H1 (cell line): ENCODE measurements at regions not wholly inside any gene's neighbourhood (a gene's known extent, or its start where the extent isn't known, plus 50 kb on each side); places are given as distances from the start of the nearest gene placed in this dataset.

Experiments
- CTCF ChIA-PET: fragments of 300-600 bp; sonication (Branson Sonifier 250); formaldehyde crosslinking; loops from one replicate; lab custom pipeline; 2021; ENCODE audit not compliant: partially characterized antibody; lab: Charles Lee
- POLR2A ChIA-PET: fragments of 300-600 bp; sonication (Branson Sonifier 250); formaldehyde crosslinking; loops from one replicate; lab custom pipeline; 2021; ENCODE audit warnings: inconsistent platforms; ENCODE audit not compliant: partially characterized antibody; lab: Charles Lee
- DNase-seq, 2 experiments: peaks; one replicate each; pipeline versions ENCODE4 v3.0.0 to v3.0.0-alpha.2; 2010 to 2022; ENCODE audit warnings: low spot score in 2 of 2, low read depth in 1 of 2, mixed read lengths in 1 of 2
- FAIRE-seq: peaks from 2 replicates; lab custom pipeline; 2011; peaks lifted over from hg19 to GRCh38; lab: Jason Lieb, UNC
- H2AFZ ChIP-seq: 2 replicates; pipeline ENCODE4 v1.8.1; 2012; ENCODE audit warnings: low read length, inconsistent platforms
- H2AK5ac ChIP-seq: 2 replicates; pipeline ENCODE4 v1.6.1; 2013; ENCODE audit warnings: low read depth, low read length
- H2BK120ac ChIP-seq: replicated peaks from 2 replicates; pipeline ENCODE3; 2013; ENCODE audit warnings: low read depth, low read length, inconsistent platforms
- H2BK12ac ChIP-seq: 2 replicates; pipeline ENCODE4 v1.6.1; 2013; ENCODE audit warnings: low read depth, low read length
- H2BK15ac ChIP-seq: 2 replicates; pipeline ENCODE4 v1.6.1; 2013; ENCODE audit warnings: low read length
- H2BK20ac ChIP-seq: 2 replicates; pipeline ENCODE4 v1.6.1; 2013; ENCODE audit warnings: low read length
- H2BK5ac ChIP-seq: 2 replicates; pipeline ENCODE4 v1.6.1; 2013; ENCODE audit warnings: low read depth, low read length
- H3K14ac ChIP-seq: 2 replicates; pipeline ENCODE4 v1.6.1; 2013; ENCODE audit warnings: inconsistent platforms; ENCODE audit not compliant: insufficient read length
- H3K18ac ChIP-seq: 2 replicates; pipeline ENCODE4 v1.6.1; 2013; ENCODE audit warnings: low read length; ENCODE audit errors: extremely low read depth
- H3K23ac ChIP-seq: 2 replicates; pipeline ENCODE4 v1.6.1; 2013; ENCODE audit warnings: inconsistent platforms; ENCODE audit not compliant: insufficient read length
- H3K23me2 ChIP-seq: 2 replicates; pipeline ENCODE4 v1.6.1; 2013; ENCODE audit warnings: low read depth, low read length
- H3K27ac ChIP-seq: 2 replicates; pipeline ENCODE4 v1.6.1; 2011; ENCODE audit warnings: low read depth, low read length, inconsistent platforms
- H3K27me3 ChIP-seq, 4 experiments: replicated peaks in 1 of 4; 1 replicate in 1 of 4; 2 replicates in 3 of 4; pipeline versions ENCODE4 v1.6.1 to v1.8.1; 2011 to 2013; ENCODE audit warnings: low read length in 3 of 4, mild to moderate bottlenecking in 3 of 4, inconsistent platforms in 2 of 4, mixed read lengths in 2 of 4, moderate library complexity in 1 of 4; ENCODE audit not compliant: control insufficient read depth in 3 of 4, insufficient read depth in 3 of 4; ENCODE audit errors: extremely low read depth in 1 of 4
- H3K36me3 ChIP-seq, 4 experiments: 2 replicates each; pipeline versions ENCODE4 v1.6.1 to v1.8.1; 2011 to 2013; ENCODE audit warnings: mild to moderate bottlenecking in 4 of 4, low read length in 3 of 4, moderate library complexity in 2 of 4, control low read depth in 1 of 4, inconsistent platforms in 1 of 4; ENCODE audit not compliant: insufficient read depth in 4 of 4, control insufficient read depth in 2 of 4
- H3K4ac ChIP-seq: replicated peaks from 2 replicates; pipeline ENCODE3; 2013; ENCODE audit warnings: low read length, low read depth, mixed read lengths, inconsistent platforms; ENCODE audit not compliant: insufficient read length
- H3K4me1 ChIP-seq, 4 experiments: replicated peaks in 1 of 4; 1 replicate in 1 of 4; 2 replicates in 3 of 4; pipeline versions ENCODE4 v1.6.1 to v1.8.1; 2011 to 2013; ENCODE audit warnings: low read length in 3 of 4, inconsistent platforms in 2 of 4, mixed read lengths in 1 of 4; ENCODE audit not compliant: insufficient read depth in 4 of 4, control insufficient read depth in 3 of 4
- H3K4me2 ChIP-seq, 2 experiments: 2 replicates each; pipeline versions ENCODE4 v1.6.1 to v1.8.1; 2011 to 2013; ENCODE audit warnings: low read depth in 2 of 2, low read length in 2 of 2, control low read depth in 1 of 2, inconsistent platforms in 1 of 2, mild to moderate bottlenecking in 1 of 2; ENCODE audit not compliant: insufficient read depth in 1 of 2
- H3K4me3 ChIP-seq, 4 experiments: fragments of 200-600, 300-600 bp in 1 of 4; sonication (generic), shearing (Covaris generic), sonication (Bioruptor Twin) in 1 of 4; 2 replicates each; pipeline versions ENCODE4 v1.5.1 to v1.8.1; 2011 to 2016; ENCODE audit warnings: low read length in 4 of 4, low read depth in 3 of 4, control low read depth in 2 of 4, inconsistent platforms in 2 of 4, mild to moderate bottlenecking in 2 of 4, mixed read lengths in 1 of 4, moderate library complexity in 1 of 4; ENCODE audit not compliant: insufficient read depth in 2 of 4; ENCODE audit errors: extremely low read depth in 1 of 4
- H3K56ac ChIP-seq: replicated peaks from 2 replicates; pipeline ENCODE3; 2013; ENCODE audit warnings: low read depth, mild to moderate bottlenecking, mixed read lengths, low read length, inconsistent platforms; ENCODE audit not compliant: insufficient read length
- H3K79me1 ChIP-seq: 2 replicates; pipeline ENCODE4 v1.6.1; 2013; ENCODE audit warnings: low read depth, low read length, control low read depth
- H3K79me2 ChIP-seq, 2 experiments: 2 replicates each; pipeline versions ENCODE4 v1.6.1 to v1.8.1; 2012 to 2013; ENCODE audit warnings: low read length in 2 of 2, mild to moderate bottlenecking in 2 of 2, inconsistent platforms in 1 of 2; ENCODE audit not compliant: insufficient read depth in 2 of 2, control insufficient read depth in 1 of 2
- H3K9ac ChIP-seq, 4 experiments: replicated peaks in 1 of 4; 1 replicate in 1 of 4; 2 replicates in 3 of 4; pipeline versions ENCODE4 v1.6.1 to v1.8.1; 2011 to 2013; ENCODE audit warnings: low read depth in 3 of 4, low read length in 3 of 4, control low read depth in 2 of 4, mild to moderate bottlenecking in 2 of 4, moderate library complexity in 2 of 4, inconsistent platforms in 1 of 4; ENCODE audit errors: extremely low read depth in 1 of 4
- H3K9me3 ChIP-seq, 2 experiments: 2 replicates each; pipeline versions ENCODE4 v1.6.1 to v1.8.1; 2012 to 2013; ENCODE audit warnings: mild to moderate bottlenecking in 2 of 2, moderate library complexity in 2 of 2, control low read depth in 1 of 2, inconsistent platforms in 1 of 2, low read depth in 1 of 2, low read length in 1 of 2, mixed read lengths in 1 of 2; ENCODE audit not compliant: insufficient read depth in 2 of 2
- H4K20me1 ChIP-seq, 2 experiments: replicated peaks in 1 of 2; 2 replicates each; pipeline versions ENCODE3 to v1.8.1; 2011 to 2013; ENCODE audit warnings: inconsistent platforms in 2 of 2, low read length in 2 of 2, mild to moderate bottlenecking in 1 of 2; ENCODE audit not compliant: insufficient read depth in 2 of 2, control insufficient read depth in 1 of 2
- H4K5ac ChIP-seq: 2 replicates; pipeline ENCODE4 v1.6.1; 2013; ENCODE audit warnings: low read length, low read depth, mixed read lengths, inconsistent platforms; ENCODE audit not compliant: insufficient read length
- H4K8ac ChIP-seq: 2 replicates; pipeline ENCODE4 v1.8.0; 2013; ENCODE audit warnings: mild to moderate bottlenecking, moderate library complexity, low read length, inconsistent platforms; ENCODE audit not compliant: insufficient read depth; ENCODE audit errors: extremely low read depth
- H4K91ac ChIP-seq: replicated peaks from 2 replicates; pipeline ENCODE3; 2013; ENCODE audit warnings: low read length, mixed read lengths, inconsistent platforms; ENCODE audit not compliant: insufficient read length
- BACH1 ChIP-seq: IDR thresholded peaks from 2 replicates; pipeline ENCODE4 v1.6.1; 2012; ENCODE audit warnings: low read length, improper control_type of control experiment
- CTCF ChIP-seq, 3 experiments: IDR thresholded peaks; 1 replicate in 2 of 3; 2 replicates in 1 of 3; pipeline versions ENCODE4 v1.5.1 to v1.6.1; 2011; ENCODE audit warnings: low read length in 3 of 3, mild to moderate bottlenecking in 3 of 3, inconsistent platforms in 2 of 3, low read depth in 1 of 3, moderate library complexity in 1 of 3; ENCODE audit not compliant: insufficient read depth in 1 of 3; ENCODE audit errors: control extremely low read depth in 1 of 3
- EP300 ChIP-seq, 2 experiments: IDR thresholded peaks; 1 replicate in 1 of 2; 2 replicates in 1 of 2; pipeline ENCODE4 v1.6.1; 2011 to 2012; ENCODE audit warnings: low read depth in 2 of 2, low read length in 2 of 2, mild to moderate bottlenecking in 2 of 2, borderline replicate concordance in 1 of 2, inconsistent platforms in 1 of 2, moderate library complexity in 1 of 2
- KDM4A ChIP-seq: IDR thresholded peaks from one replicate; pipeline ENCODE4 v1.7.1; 2012; ENCODE audit warnings: low read depth, mild to moderate bottlenecking, moderate library complexity, low read length, inconsistent platforms; ENCODE audit not compliant: severe bottlenecking
- PHF8 ChIP-seq: fragments of 200-600 bp; sonication (generic); conservative IDR thresholded peaks from 2 replicates; pipeline ENCODE4 v1.7.1; 2012; ENCODE audit warnings: low read depth, mild to moderate bottlenecking, inconsistent platforms, low read length, moderate library complexity
- RXRA ChIP-seq: IDR thresholded peaks from 2 replicates; pipeline ENCODE4 v1.6.1; 2011; ENCODE audit warnings: low read depth, mild to moderate bottlenecking, low read length, moderate library complexity; ENCODE audit not compliant: insufficient read depth
- SIN3A ChIP-seq, 2 experiments: IDR thresholded peaks in 1 of 2; conservative IDR thresholded peaks in 1 of 2; 2 replicates each; pipeline ENCODE4 v1.6.1; 2011 to 2012; ENCODE audit warnings: low read length in 2 of 2, improper control_type of control experiment in 1 of 2, low read depth in 1 of 2, mild to moderate bottlenecking in 1 of 2
- SP4 ChIP-seq: IDR thresholded peaks from 2 replicates; pipeline ENCODE4 v1.6.1; 2012; ENCODE audit warnings: low read length, inconsistent platforms
- SUZ12 ChIP-seq: fragments of 200-600 bp; sonication (generic); IDR thresholded peaks from 2 replicates; pipeline ENCODE4 v1.6.1; 2012; ENCODE audit warnings: mild to moderate bottlenecking, inconsistent platforms, low read length, moderate library complexity, mixed read lengths
- USF2 ChIP-seq: IDR thresholded peaks from 2 replicates; pipeline ENCODE4 v1.6.1; 2011; ENCODE audit warnings: low read length, improper control_type of control experiment
- WGBS, 2 experiments: shearing (Covaris generic) in 1 of 2; methylation state at CpG; one replicate each; pipeline versions ENCODE4 v1.1.6 to v1.1.7; 2013 to 2015; ENCODE audit warnings: low lambda C conversion rate in 2 of 2, mixed read lengths in 2 of 2, inconsistent platforms in 1 of 2, low coverage in 1 of 2, missing lambda C conversion rate in 1 of 2; ENCODE audit not compliant: insufficient replicate concordance in 2 of 2, insufficient coverage in 1 of 2, insufficient read length in 1 of 2; ENCODE audit errors: extremely low coverage in 1 of 2, missing lambda C conversion rate in 1 of 2; 5-methylcytosine and 5-hydroxymethylcytosine counted together

- H3K14ac ChIP-seq = no peak overlapping the region
- no peaks in the 10 kb centered on the region for H3K36me3 ChIP-seq
- no peaks in the 10 kb centered on the region; the same call in 1 of the 2 replicates for H3K23me2 ChIP-seq
- H3K56ac ChIP-seq = no peak overlapping the region
- H3K79me2 ChIP-seq = no peaks in the 10 kb centered on the region
- 88% methylated on average over 3 of the region's 3 CpGs; no CpG with 5 or more reads in 1 of the 2 experiments for WGBS, 2 experiments
- no peak overlapping the region for H3K4ac ChIP-seq
- no peak overlapping the region for H3K27ac ChIP-seq
- H2BK15ac ChIP-seq = no peak overlapping the region
- H3K9ac ChIP-seq = no peak overlapping the region
- no peak overlapping the region for H4K8ac ChIP-seq
- H3K4me3 ChIP-seq = no peak overlapping the region
- H3K18ac ChIP-seq = no peak overlapping the region
- no peaks in the 10 kb centered on the region for H3K9me3 ChIP-seq
- H2BK120ac ChIP-seq = no peak overlapping the region
- H3K23ac ChIP-seq = no peak overlapping the region
- POLR2A ChIA-PET = no interaction called here
- no peaks in the 10 kb centered on the region for H4K20me1 ChIP-seq
- H3K4me2 ChIP-seq = no peak overlapping the region
- no peak overlapping the region for H2BK12ac ChIP-seq
- no peak overlapping the region for H2BK5ac ChIP-seq
- no peak overlapping the region for H4K91ac ChIP-seq
- no peaks in the 10 kb centered on the region for H3K79me1 ChIP-seq
- no peak overlapping the region for H2AK5ac ChIP-seq
- no peak for FAIRE-seq
- no peak overlapping the region for H2AFZ ChIP-seq
- peaks cover 0 to 6% (median 3%) of the 10 kb centered on the region in 4 experiments; a peak in 3 of 7 replicates for H3K4me1 ChIP-seq
- CTCF ChIA-PET = interaction anchor here (1.0 to 1.2 kb wide), 3 partner anchors 10 to 317 kb away, joined by 3 to 4 read pairs (median 3); no protein-coding TSS in a partner anchor
- no peaks in the 10 kb centered on the region for H3K27me3 ChIP-seq
- no peak overlapping the region for H2BK20ac ChIP-seq
- DNase-seq = no peak
- H4K5ac ChIP-seq = no peak overlapping the region
- no peak for TF ChIP-seq SP4
- no peak for TF ChIP-seq KDM4A
- TF ChIP-seq EP300 (IDR thresholded peaks at IDR 0.05; ENCODE audit: borderline replicate concordance in 1 of 2, low read depth in 2 of 2, low read length in 2 of 2) = no peak
- no peak for TF ChIP-seq SUZ12
- no peak for TF ChIP-seq SIN3A (conservative IDR thresholded peaks at IDR 0.05 in 1 of 2, IDR thresholded peaks at IDR 0.05 in 1 of 2; ENCODE audit: low read depth in 1 of 2, low read length in 2 of 2)
- no peak for TF ChIP-seq BACH1
- no peak for TF ChIP-seq USF2
- no peak for TF ChIP-seq CTCF (IDR thresholded peaks at IDR 0.05; ENCODE audit: control extremely low read depth in 1 of 3, insufficient read depth in 1 of 3, low read depth in 1 of 3, low read length in 3 of 3)
- TF ChIP-seq RXRA = no peak
- TF ChIP-seq PHF8 = no peak
Observed at GRCh38 chr3:159583662-159584061, 405.0 kb upstream of the IL12A start.
